HCT116 (cell line): ENCODE measurements at regions not wholly inside any gene's neighbourhood (a gene's known extent, or its start where the extent isn't known, plus 50 kb on each side); places are given as distances from the start of the nearest gene placed in this dataset.

Experiments used
- ATAC-seq: fragments of 200-7000 bp; cut with Tn5 transposase; 2 replicates; pipeline ENCODE4 v1.9.1; 2020; ENCODE audit warnings: mild to moderate bottlenecking, moderate library complexity
- BruUV-seq: library from RNA; stranded (reverse); fragments of 400-500 nt; replicated peaks from 2 replicates; lab custom pipeline; 2021; lab: Mats Ljungman, UMichigan
- CTCF ChIA-PET: fragments of 300-600 bp; sonication (Branson Sonifier 250); formaldehyde crosslinking; loops from one replicate; lab custom pipeline; 2021; ENCODE audit warnings: antibody characterized with exemption; lab: Charles Lee
- POLR2A ChIA-PET: fragments of 300-600, 350-600 bp; sonication (Branson Sonifier 250); formaldehyde crosslinking; loops from one replicate; lab custom pipeline; 2021; ENCODE audit warnings: antibody characterized with exemption; lab: Charles Lee
- RAD21 ChIA-PET, 2 experiments: fragments of 300-600 bp; sonication (Branson Sonifier 250); formaldehyde crosslinking; loops; one replicate each; lab custom pipeline; 2023; ENCODE audit warnings: low total read pairs in 2 of 2; ENCODE audit not compliant: uncharacterized antibody in 2 of 2, unreplicated experiment in 2 of 2, low non-redundant PET in 1 of 2; lab: Charles Lee
- DNase-seq: peaks from one replicate; pipeline ENCODE4 v3.0.0-alpha.2; 2010; ENCODE audit warnings: low read depth, low spot score
- H2AFZ ChIP-seq: fragments of 200-600 bp; shearing (Covaris generic), sonication (generic); 2 replicates; pipeline ENCODE4 v1.6.1; 2017; ENCODE audit warnings: low read depth, mixed run types, mixed read lengths, antibody characterized with exemption, low read length; ENCODE audit not compliant: poor library complexity, severe bottlenecking
- H3K27ac ChIP-seq: 2 replicates; pipeline ENCODE4 v1.5.1; 2012; ENCODE audit warnings: low read depth, low read length
- H3K27me3 ChIP-seq: fragments of 200-600 bp; sonication (generic); 2 replicates; pipeline ENCODE4 v1.6.1; 2016; ENCODE audit warnings: mixed run types, low read length, mixed read lengths; ENCODE audit not compliant: insufficient read depth
- H3K36me3 ChIP-seq, 2 experiments: fragments of 200-500 bp in 1 of 2; fragments of 200-600 bp in 1 of 2; sonication (Bioruptor generic) in 1 of 2; sonication (generic) in 1 of 2; 2 replicates each; pipeline versions ENCODE4 v1.5.1 to v1.6.1; 2014 to 2016; ENCODE audit warnings: low read length in 2 of 2, inconsistent platforms in 1 of 2, mixed read lengths in 1 of 2, mixed run types in 1 of 2; ENCODE audit not compliant: insufficient read depth in 2 of 2, control insufficient read depth in 1 of 2
- H3K4me1 ChIP-seq, 2 experiments: fragments of 200-600 bp in 1 of 2; sonication (generic) in 1 of 2; 2 replicates each; pipeline versions ENCODE4 v1.5.1 to v1.6.1; 2012 to 2017; ENCODE audit warnings: low read length in 2 of 2, inconsistent platforms in 1 of 2, mild to moderate bottlenecking in 1 of 2, mixed read lengths in 1 of 2, mixed run types in 1 of 2, moderate library complexity in 1 of 2; ENCODE audit not compliant: insufficient read depth in 2 of 2, control insufficient read depth in 1 of 2
- H3K4me2 ChIP-seq: fragments of 200-600 bp; sonication (generic); 2 replicates; pipeline ENCODE4 v1.6.1; 2017; ENCODE audit warnings: mixed run types, low read length, mixed read lengths
- H3K4me3 ChIP-seq, 2 experiments: fragments of 200-600 bp in 1 of 2; sonication (generic) in 1 of 2; replicated peaks in 1 of 2; 2 replicates each; pipeline ENCODE4 v1.5.1; 2011 to 2016; ENCODE audit warnings: low read length in 2 of 2, control low read depth in 1 of 2, low read depth in 1 of 2, mild to moderate bottlenecking in 1 of 2, mixed read lengths in 1 of 2, mixed run types in 1 of 2
- H3K79me2 ChIP-seq: fragments of 200-600 bp; sonication (generic); 2 replicates; pipeline ENCODE4 v1.6.1; 2017; ENCODE audit warnings: mild to moderate bottlenecking, mixed run types, low read length, moderate library complexity, mixed read lengths; ENCODE audit not compliant: insufficient read depth
- H3K9ac ChIP-seq: fragments of 200-600 bp; sonication (generic); 2 replicates; pipeline ENCODE4 v1.6.1; 2016; ENCODE audit warnings: low read length, mixed read lengths
- H3K9me2 ChIP-seq: fragments of 200-600 bp; sonication (generic), shearing (Covaris generic); 2 replicates; pipeline ENCODE4 v1.6.1; 2017; ENCODE audit warnings: mixed run types, mild to moderate bottlenecking, moderate library complexity; ENCODE audit not compliant: insufficient read depth
- H3K9me3 ChIP-seq, 2 experiments: fragments of 200-500 bp in 1 of 2; fragments of 200-600 bp in 1 of 2; sonication (Bioruptor generic) in 1 of 2; sonication (generic) in 1 of 2; 2 replicates each; pipeline ENCODE4 v1.6.1; 2014 to 2017; ENCODE audit warnings: low read length in 2 of 2, mixed read lengths in 2 of 2, inconsistent platforms in 1 of 2, low read depth in 1 of 2, mild to moderate bottlenecking in 1 of 2, mixed run types in 1 of 2, moderate library complexity in 1 of 2; ENCODE audit not compliant: control insufficient read depth in 1 of 2, insufficient read depth in 1 of 2
- H4K20me1 ChIP-seq: fragments of 200-600 bp; sonication (generic), shearing (Covaris generic); 2 replicates; pipeline ENCODE4 v1.6.1; 2017; ENCODE audit warnings: mixed run types, mild to moderate bottlenecking, moderate library complexity; ENCODE audit not compliant: insufficient read depth
- CBX3 ChIP-seq: IDR thresholded peaks from 2 replicates; pipeline ENCODE4 v1.6.1; 2012; ENCODE audit warnings: low read depth
- EGR1 ChIP-seq: IDR thresholded peaks from 2 replicates; pipeline ENCODE4 v1.6.1; 2012; ENCODE audit warnings: low read depth
- EZH2 ChIP-seq: fragments of 200-600 bp; sonication (generic); IDR thresholded peaks from 2 replicates; pipeline ENCODE4 v1.6.1; 2017; ENCODE audit warnings: antibody characterized with exemption, mixed run types
- FOSL1 ChIP-seq: IDR thresholded peaks from 2 replicates; pipeline ENCODE4 v1.6.1; 2012; ENCODE audit warnings: low read depth
- POLR2AphosphoS5 ChIP-seq: IDR thresholded peaks from 2 replicates; pipeline ENCODE4 v1.6.1; 2011; ENCODE audit warnings: mild to moderate bottlenecking, low read depth, low read length, moderate library complexity
- RAD21 ChIP-seq: IDR thresholded peaks from 2 replicates; pipeline ENCODE4 v1.6.1; 2012; ENCODE audit warnings: low read depth, mild to moderate bottlenecking
- SIN3A ChIP-seq: IDR thresholded peaks from 2 replicates; pipeline ENCODE4 v1.6.1; 2012; ENCODE audit warnings: low read depth
- TCF7L2 ChIP-seq: IDR thresholded peaks from 2 replicates; pipeline ENCODE4 v1.7.0; 2011; ENCODE audit warnings: borderline replicate concordance, inconsistent platforms; ENCODE audit not compliant: insufficient read depth, insufficient read length; ENCODE audit errors: extremely low read depth
- ZFX ChIP-seq: fragments of 450-650 bp; IDR thresholded peaks from 2 replicates; pipeline ENCODE4 v1.6.1; 2017
- ZNF274 ChIP-seq: fragments of 200-500 bp; sonication (Bioruptor generic); IDR thresholded peaks from 2 replicates; pipeline ENCODE4 v1.6.1; 2014; ENCODE audit warnings: mild to moderate bottlenecking, low read depth, low read length, inconsistent platforms
- intact Hi-C: fragments of 100-400 bp; cut with micrococcal nuclease; formaldehyde crosslinking; loops from 2 replicates; pipeline ENCODE4 v1.10.0; 2022
- TF ChIP-seq, protein P1 (sequence below): IDR thresholded peaks from 2 replicates; pipeline ENCODE4 v1.6.1; 2011; ENCODE audit warnings: mild to moderate bottlenecking, low read length, moderate library complexity; ENCODE audit not compliant: insufficient replicate concordance; ENCODE audit errors: extremely low read depth
- TF ChIP-seq, protein P2 (sequence below): IDR thresholded peaks from 2 replicates; pipeline ENCODE4 v1.6.1; 2012
- TF ChIP-seq, protein P3 (sequence below), 3 experiments: fragments of 200-600 bp in 1 of 3; sonication (generic) in 1 of 3; IDR thresholded peaks in 2 of 3; conservative IDR thresholded peaks in 1 of 3; 2 replicates each; pipeline ENCODE4 v1.5.1; 2012 to 2017; ENCODE audit warnings: low read depth in 2 of 3, low read length in 2 of 3, antibody characterized with exemption in 1 of 3, borderline replicate concordance in 1 of 3, control low read depth in 1 of 3, mild to moderate bottlenecking in 1 of 3, mixed read lengths in 1 of 3, mixed run types in 1 of 3, moderate library complexity in 1 of 3; ENCODE audit not compliant: insufficient read depth in 1 of 3
- TF ChIP-seq, protein P4 (sequence below): IDR thresholded peaks from 2 replicates; pipeline ENCODE4 v1.6.1; 2012

DNA sequence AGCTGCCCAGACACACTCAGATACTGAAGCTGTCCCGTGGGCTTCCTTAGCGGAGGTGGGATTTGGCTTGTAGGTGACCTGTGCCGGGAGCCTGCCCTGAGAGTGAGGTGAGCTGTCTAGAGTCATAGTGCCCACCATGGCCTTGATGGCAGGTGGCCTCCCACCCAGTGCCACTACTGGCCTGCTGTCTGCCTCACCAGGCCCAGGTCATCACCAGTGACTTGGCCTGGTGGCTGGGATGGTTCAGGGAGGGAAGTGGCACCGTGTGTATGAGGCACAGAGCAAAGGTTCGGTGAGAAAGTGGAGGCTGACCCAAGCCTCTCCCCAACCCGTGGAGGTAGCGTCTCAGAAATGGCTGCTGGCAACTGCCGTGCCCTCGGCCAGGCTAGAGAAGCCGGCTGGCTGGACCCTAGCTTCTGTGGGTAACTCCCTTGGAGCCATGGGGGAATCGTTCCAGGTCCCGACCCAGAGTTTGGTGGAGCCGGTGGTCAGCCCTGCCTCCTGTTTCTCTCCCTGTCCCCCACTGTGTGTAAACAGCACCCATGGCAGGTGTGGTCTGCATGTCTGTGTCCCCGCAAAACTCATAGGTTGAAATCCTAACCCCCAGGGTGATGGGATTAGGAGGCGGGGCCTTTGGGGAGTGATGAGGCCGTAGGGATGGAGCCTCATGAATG is 155.4 kb upstream of the C1orf174 start:
- Histone ChIP-seq H4K20me1 (no peaks in the 10 kb centered on the region), H2AFZ (no peak overlapping the region), H3K9me2 (no peaks in the 10 kb centered on the region), H3K4me1 (no peaks in the 10 kb centered on the region), H3K27ac (no peak overlapping the region), H3K36me3 (no peaks in the 10 kb centered on the region), H3K9ac (no peak overlapping the region), H3K4me3 (no peak overlapping the region), H3K4me2 (no peak overlapping the region), H3K9me3 (no peaks in the 10 kb centered on the region), H3K27me3 (no peaks in the 10 kb centered on the region), H3K79me2 (no peaks in the 10 kb centered on the region)
- ChIA-PET CTCF (no interaction called here), POLR2A (no interaction called here), RAD21 (no interaction called here)
- intact Hi-C loops: no loop called here
- TF ChIP-seq RAD21: no peak
- no TSS peak for BruUV-seq
- DNase-seq (no peak), ATAC-seq (no peak)

DNA sequence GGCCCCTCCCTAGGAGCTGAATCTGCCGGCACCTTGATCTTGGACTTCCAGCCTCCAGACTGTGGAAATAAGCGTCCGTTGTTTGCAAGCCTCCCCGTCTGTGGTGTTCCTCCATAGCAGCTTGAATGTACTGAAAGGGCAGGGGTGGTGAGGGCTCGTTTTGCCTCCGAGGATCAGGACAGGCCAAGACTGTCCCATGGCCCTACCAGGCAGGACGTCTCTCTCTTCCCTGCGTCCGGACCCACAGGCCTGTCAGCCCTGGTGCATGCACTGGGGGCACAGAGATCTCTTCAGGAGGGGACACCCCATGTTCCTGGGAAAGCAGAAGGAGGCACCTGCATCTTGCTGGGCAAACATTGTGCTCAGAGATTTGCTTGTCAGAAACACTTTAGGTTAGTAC is 156.3 kb upstream of the C1orf174 start:
- TF ChIP-seq POLR2AphosphoS5 (no peak), RAD21 (no peak), EZH2 (no peak), ZFX (no peak), EGR1 (no peak), SIN3A (no peak), CBX3 (no peak), FOSL1 (no peak), TCF7L2 (no peak), ZNF274 (no peak)
- TF ChIP-seq, protein P1, sequence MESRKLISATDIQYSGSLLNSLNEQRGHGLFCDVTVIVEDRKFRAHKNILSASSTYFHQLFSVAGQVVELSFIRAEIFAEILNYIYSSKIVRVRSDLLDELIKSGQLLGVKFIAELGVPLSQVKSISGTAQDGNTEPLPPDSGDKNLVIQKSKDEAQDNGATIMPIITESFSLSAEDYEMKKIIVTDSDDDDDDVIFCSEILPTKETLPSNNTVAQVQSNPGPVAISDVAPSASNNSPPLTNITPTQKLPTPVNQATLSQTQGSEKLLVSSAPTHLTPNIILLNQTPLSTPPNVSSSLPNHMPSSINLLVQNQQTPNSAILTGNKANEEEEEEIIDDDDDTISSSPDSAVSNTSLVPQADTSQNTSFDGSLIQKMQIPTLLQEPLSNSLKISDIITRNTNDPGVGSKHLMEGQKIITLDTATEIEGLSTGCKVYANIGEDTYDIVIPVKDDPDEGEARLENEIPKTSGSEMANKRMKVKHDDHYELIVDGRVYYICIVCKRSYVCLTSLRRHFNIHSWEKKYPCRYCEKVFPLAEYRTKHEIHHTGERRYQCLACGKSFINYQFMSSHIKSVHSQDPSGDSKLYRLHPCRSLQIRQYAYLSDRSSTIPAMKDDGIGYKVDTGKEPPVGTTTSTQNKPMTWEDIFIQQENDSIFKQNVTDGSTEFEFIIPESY: no peak
- TF ChIP-seq, protein P2, sequence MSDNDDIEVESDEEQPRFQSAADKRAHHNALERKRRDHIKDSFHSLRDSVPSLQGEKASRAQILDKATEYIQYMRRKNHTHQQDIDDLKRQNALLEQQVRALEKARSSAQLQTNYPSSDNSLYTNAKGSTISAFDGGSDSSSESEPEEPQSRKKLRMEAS: no peak
- TF ChIP-seq, protein P3, sequence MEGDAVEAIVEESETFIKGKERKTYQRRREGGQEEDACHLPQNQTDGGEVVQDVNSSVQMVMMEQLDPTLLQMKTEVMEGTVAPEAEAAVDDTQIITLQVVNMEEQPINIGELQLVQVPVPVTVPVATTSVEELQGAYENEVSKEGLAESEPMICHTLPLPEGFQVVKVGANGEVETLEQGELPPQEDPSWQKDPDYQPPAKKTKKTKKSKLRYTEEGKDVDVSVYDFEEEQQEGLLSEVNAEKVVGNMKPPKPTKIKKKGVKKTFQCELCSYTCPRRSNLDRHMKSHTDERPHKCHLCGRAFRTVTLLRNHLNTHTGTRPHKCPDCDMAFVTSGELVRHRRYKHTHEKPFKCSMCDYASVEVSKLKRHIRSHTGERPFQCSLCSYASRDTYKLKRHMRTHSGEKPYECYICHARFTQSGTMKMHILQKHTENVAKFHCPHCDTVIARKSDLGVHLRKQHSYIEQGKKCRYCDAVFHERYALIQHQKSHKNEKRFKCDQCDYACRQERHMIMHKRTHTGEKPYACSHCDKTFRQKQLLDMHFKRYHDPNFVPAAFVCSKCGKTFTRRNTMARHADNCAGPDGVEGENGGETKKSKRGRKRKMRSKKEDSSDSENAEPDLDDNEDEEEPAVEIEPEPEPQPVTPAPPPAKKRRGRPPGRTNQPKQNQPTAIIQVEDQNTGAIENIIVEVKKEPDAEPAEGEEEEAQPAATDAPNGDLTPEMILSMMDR (IDR thresholded peaks at IDR 0.05 in 2 of 3, conservative IDR thresholded peaks at IDR 0.05 in 1 of 3; ENCODE audit: borderline replicate concordance in 1 of 3, insufficient read depth in 1 of 3, low read depth in 2 of 3, low read length in 2 of 3): no peak
- TF ChIP-seq, protein P4, sequence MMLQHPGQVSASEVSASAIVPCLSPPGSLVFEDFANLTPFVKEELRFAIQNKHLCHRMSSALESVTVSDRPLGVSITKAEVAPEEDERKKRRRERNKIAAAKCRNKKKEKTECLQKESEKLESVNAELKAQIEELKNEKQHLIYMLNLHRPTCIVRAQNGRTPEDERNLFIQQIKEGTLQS: no peak
- TF ChIP-seq, all 23 proteins: peak for 0
- no TSS peak for BruUV-seq
- POLR2A ChIA-PET: no interaction called here

More for the DNA sequence above, 156.3 kb upstream of the C1orf174 start:
- Histone ChIP-seq H3K4me3 (no peak overlapping the region), H3K9me3 (no peaks in the 10 kb centered on the region), H3K9ac (no peak overlapping the region), H3K27me3 (no peaks in the 10 kb centered on the region), H3K4me2 (no peak overlapping the region), H3K9me2 (no peaks in the 10 kb centered on the region), H2AFZ (no peak overlapping the region), H3K4me1 (no peaks in the 10 kb centered on the region), H4K20me1 (no peaks in the 10 kb centered on the region), H3K36me3 (no peaks in the 10 kb centered on the region), H3K79me2 (no peaks in the 10 kb centered on the region), H3K27ac (no peak overlapping the region)
- DNase-seq (no peak), ATAC-seq (no peak)
- CTCF ChIA-PET: no interaction called here
- RAD21 ChIA-PET: no interaction called here
- intact Hi-C loops: no loop called here
